SU-DHL-6 (cell line): ENCODE measurements at regions not wholly inside any gene's neighbourhood (a gene's known extent, or its start where the extent isn't known, plus 50 kb on each side); places are given as distances from the start of the nearest gene placed in this dataset.

Experiments
- H2AFZ ChIP-seq: fragments of 200-600 bp; sonication (generic); 2 replicates; pipeline ENCODE4 v1.6.1; 2014; ENCODE audit warnings: low read depth, mild to moderate bottlenecking, moderate library complexity, mixed read lengths, antibody characterized with exemption, low read length; ENCODE audit not compliant: severe bottlenecking
- H3F3A ChIP-seq: fragments of 200-600 bp; shearing (Covaris generic); 2 replicates; pipeline ENCODE4 v1.6.0; 2016; ENCODE audit warnings: antibody characterized with exemption, mild to moderate bottlenecking; ENCODE audit not compliant: insufficient read depth
- H3K27ac ChIP-seq: fragments of 200-600 bp; sonication (generic); 2 replicates; pipeline ENCODE4 v1.5.1; 2016; ENCODE audit warnings: low read depth, mild to moderate bottlenecking, low read length, moderate library complexity, mixed read lengths
- H3K27me3 ChIP-seq: fragments of 200-600 bp; sonication (generic), shearing (Covaris generic); 2 replicates; pipeline ENCODE4 v1.6.0; 2014; ENCODE audit warnings: mild to moderate bottlenecking, low read length
- H3K36me3 ChIP-seq: fragments of 200-600 bp; sonication (generic); 2 replicates; pipeline ENCODE4 v1.6.1; 2014; ENCODE audit warnings: mild to moderate bottlenecking, low read length, mixed read lengths
- H3K4me2 ChIP-seq: fragments of 300-600, 200-600 bp; shearing (Covaris generic), sonication (generic); 2 replicates; pipeline ENCODE4 v1.6.0; 2014; ENCODE audit warnings: low read length, low read depth, mild to moderate bottlenecking; ENCODE audit not compliant: poor library complexity, severe bottlenecking
- H3K4me3 ChIP-seq: fragments of 200-600 bp; sonication (generic); 2 replicates; pipeline ENCODE4 v1.5.1; 2014; ENCODE audit warnings: antibody characterized with exemption, low read length, mild to moderate bottlenecking, mixed read lengths; ENCODE audit not compliant: insufficient read depth, poor library complexity, severe bottlenecking
- H3K79me2 ChIP-seq: fragments of 200-600 bp; sonication (generic); 2 replicates; pipeline ENCODE4 v1.6.1; 2014; ENCODE audit warnings: mild to moderate bottlenecking, low read length, moderate library complexity; ENCODE audit not compliant: insufficient read depth
- H3K9ac ChIP-seq: fragments of 200-600 bp; sonication (generic); 2 replicates; pipeline ENCODE4 v1.7.0; 2014; ENCODE audit warnings: mild to moderate bottlenecking, low read length
- H3K9me2 ChIP-seq: fragments of 200-600 bp; sonication (generic); replicated peaks from 2 replicates; pipeline ENCODE4 v1.6.1; 2014; ENCODE audit warnings: low read length; ENCODE audit not compliant: insufficient read depth
- H3K9me3 ChIP-seq: fragments of 200-600 bp; sonication (generic); 2 replicates; pipeline ENCODE4 v1.6.1; 2014; ENCODE audit warnings: low read length, mixed read lengths; ENCODE audit not compliant: insufficient read depth
- H4K20me1 ChIP-seq: fragments of 200-600 bp; sonication (generic); 2 replicates; pipeline ENCODE4 v1.6.1; 2014; ENCODE audit warnings: low read depth, mild to moderate bottlenecking, antibody characterized with exemption, low read length, moderate library complexity, mixed read lengths
- CTCF ChIP-seq: fragments of 200-600 bp; sonication (generic); IDR thresholded peaks from one replicate; pipeline ENCODE4 v1.5.1; 2017; ENCODE audit warnings: antibody characterized with exemption, mild to moderate bottlenecking, low read length, moderate library complexity; ENCODE audit not compliant: insufficient read depth, poor library complexity, severe bottlenecking
- EZH2phosphoT487 ChIP-seq: fragments of 200-600 bp; sonication (generic), shearing (Covaris generic); conservative IDR thresholded peaks from 2 replicates; pipeline ENCODE4 v1.6.1; 2018; ENCODE audit warnings: mild to moderate bottlenecking, antibody characterized with exemption, low read length, moderate library complexity, mixed read lengths

- Histone ChIP-seq H3K4me2 (no peak overlapping the region), H3K4me3 (no peak overlapping the region), H3K79me2 (no peaks in the 10 kb centered on the region), H3F3A (peaks cover 10% of the 10 kb centered on the region), H3K27ac (no peak overlapping the region), H3K9me2 (no peaks in the 10 kb centered on the region), H3K36me3 (no peaks in the 10 kb centered on the region), H3K27me3 (no peaks in the 10 kb centered on the region), H2AFZ (no peak overlapping the region), H3K9ac (no peak overlapping the region), H4K20me1 (no peaks in the 10 kb centered on the region), H3K9me3 (no peaks in the 10 kb centered on the region)
- TF ChIP-seq CTCF (no peak), EZH2phosphoT487 (no peak)
Measured at GRCh38 chr6:158913580-158913979, 86.4 kb downstream of the RSPH3 start.

GRCh38 chr6:158912655-158913054 is 87.3 kb downstream of the RSPH3 start:
- Histone ChIP-seq H4K20me1 (no peaks in the 10 kb centered on the region), H3K9me3 (no peaks in the 10 kb centered on the region), H3K4me2 (no peak overlapping the region), H3K9ac (no peak overlapping the region), H3F3A (peaks cover 10% of the 10 kb centered on the region), H3K9me2 (no peaks in the 10 kb centered on the region), H2AFZ (no peak overlapping the region), H3K27me3 (no peaks in the 10 kb centered on the region), H3K79me2 (no peaks in the 10 kb centered on the region), H3K4me3 (no peak overlapping the region), H3K27ac (peak overlapping the region; percentile 92), H3K36me3 (no peaks in the 10 kb centered on the region)
- TF ChIP-seq CTCF, result no peak
- no peak for TF ChIP-seq EZH2phosphoT487

DNA sequence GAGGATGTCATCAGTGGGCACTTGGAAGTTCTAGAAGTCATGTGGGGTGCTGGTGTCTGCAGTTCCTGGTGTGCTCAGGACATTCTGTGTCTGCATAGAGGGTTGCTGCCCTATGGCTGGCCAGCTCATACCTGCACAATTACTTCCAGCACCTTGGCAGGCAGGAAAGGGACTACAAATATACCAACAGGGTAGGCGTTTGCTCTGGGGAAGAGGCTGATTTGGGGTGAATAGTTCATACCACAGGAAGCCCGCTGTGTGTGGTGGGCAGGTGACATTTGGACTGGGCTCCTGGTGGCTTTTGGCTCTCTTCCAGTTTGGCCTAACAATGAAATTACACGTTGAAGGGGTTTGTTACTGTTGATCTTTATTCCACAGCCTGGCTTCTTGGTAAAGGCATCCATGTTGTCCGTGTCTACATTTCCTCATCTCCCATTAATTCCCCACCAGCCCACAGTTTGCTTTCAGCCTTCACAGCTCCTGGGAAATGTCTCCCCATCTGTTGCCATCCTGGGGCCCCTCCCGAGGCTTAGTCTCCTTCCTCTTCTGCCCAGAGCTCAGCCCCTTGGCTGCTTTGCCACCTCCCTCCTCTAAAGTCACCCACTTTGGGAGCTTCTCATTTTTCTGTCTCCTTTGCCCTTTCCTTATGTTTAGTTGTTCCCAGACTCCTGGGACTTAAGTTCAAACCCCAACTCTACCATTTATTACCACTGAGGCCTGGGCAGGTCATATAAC is 88.1 kb downstream of the RSPH3 start:
- no peaks in the 10 kb centered on the region for H3K9me2 ChIP-seq
- TF ChIP-seq EZH2phosphoT487 (no peak), CTCF (no peak)
- H2AFZ ChIP-seq, result peak overlapping the region; percentile 49
- peak overlapping the region; percentile 92 for H3K27ac ChIP-seq
- H3K36me3 ChIP-seq, result no peaks in the 10 kb centered on the region
- no peaks in the 10 kb centered on the region for H4K20me1 ChIP-seq
- peak overlapping the region; percentile 46 for H3K4me3 ChIP-seq
- peaks cover 10% of the 10 kb centered on the region for H3F3A ChIP-seq
- no peaks in the 10 kb centered on the region for H3K27me3 ChIP-seq
- no peaks in the 10 kb centered on the region for H3K79me2 ChIP-seq
- peak overlapping the region; percentile 87 for H3K4me2 ChIP-seq
- no peaks in the 10 kb centered on the region for H3K9me3 ChIP-seq
- peak overlapping the region; percentile 61 for H3K9ac ChIP-seq
